ENCODE measurements at regions not wholly inside any gene's neighbourhood (a gene's known extent, or its start where the extent isn't known, plus 50 kb on each side); places are given as distances from the start of the nearest gene placed in this dataset.

GRCh38 chr3:13141991-13142412, 68.8 kb upstream of the IQSEC1 start:
- TF ChIP-seq CTCF (IDR thresholded peaks at IDR 0.05; ENCODE audit: low read depth, low read length, poor library complexity, severe bottlenecking), result no peak
- TF ChIP-seq EZH2phosphoT487 (IDR thresholded peaks at IDR 0.05; ENCODE audit: borderline replicate concordance, low read length), result no peak
